ENCODE measurements at regions not wholly inside any gene's neighbourhood (a gene's known extent, or its start where the extent isn't known, plus 50 kb on each side); places are given as distances from the start of the nearest gene placed in this dataset.
"Not testable (repeated sequence)": the region's sequence is repeated elsewhere in the genome, so short reads cannot be mapped to it uniquely, and the experiment has no call there.

DNA sequence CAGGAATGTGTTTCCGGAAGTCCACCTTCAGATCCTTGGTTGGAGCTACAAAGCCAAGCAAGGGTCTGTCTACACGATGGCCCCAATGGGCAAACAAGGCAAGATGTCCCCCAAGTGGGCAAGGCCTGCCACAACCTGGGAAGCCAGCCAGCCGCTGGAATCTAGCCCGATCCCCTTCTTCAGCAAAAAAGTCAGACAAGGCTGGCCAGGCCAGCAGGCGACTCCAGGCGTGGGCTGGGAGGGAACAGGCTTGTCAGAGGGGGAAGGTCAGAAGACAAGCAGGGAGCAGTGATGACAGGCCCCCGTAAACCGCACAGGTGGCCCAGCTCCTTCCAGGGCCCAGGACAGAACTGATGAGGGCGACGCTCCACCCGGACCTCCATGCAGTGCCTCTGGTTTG is 69.7 kb upstream of the WASF3 start:
- Histone ChIP-seq H4K20me1 (ENCODE audit: low read depth, low read length) (no peaks in the 10 kb centered on the region), H3K79me2 (ENCODE audit: insufficient read depth, low read length) (no peaks in the 10 kb centered on the region), H3K27ac (ENCODE audit: low read depth, low read length) (no peak overlapping the region), H3K9me2 (replicated peaks; ENCODE audit: insufficient read depth, low read length) (no peaks in the 10 kb centered on the region), H3K4me2 (ENCODE audit: low read depth, low read length, poor library complexity, severe bottlenecking) (no peak overlapping the region), H3K9me3 (ENCODE audit: insufficient read depth, low read length) (no peaks in the 10 kb centered on the region), H3K4me3 (ENCODE audit: insufficient read depth, low read length, poor library complexity, severe bottlenecking) (no peak overlapping the region), H2AFZ (ENCODE audit: low read depth, low read length, severe bottlenecking) (no peak overlapping the region), H3K27me3 (ENCODE audit: low read length) (no peaks in the 10 kb centered on the region), H3K36me3 (ENCODE audit: low read length) (no peaks in the 10 kb centered on the region), H3F3A (ENCODE audit: insufficient read depth) (no peaks in the 10 kb centered on the region), H3K9ac (ENCODE audit: low read length) (no peak overlapping the region)
- no peak for TF ChIP-seq EZH2phosphoT487 (conservative IDR thresholded peaks at IDR 0.05; ENCODE audit: low read length)
- TF ChIP-seq, protein P1, sequence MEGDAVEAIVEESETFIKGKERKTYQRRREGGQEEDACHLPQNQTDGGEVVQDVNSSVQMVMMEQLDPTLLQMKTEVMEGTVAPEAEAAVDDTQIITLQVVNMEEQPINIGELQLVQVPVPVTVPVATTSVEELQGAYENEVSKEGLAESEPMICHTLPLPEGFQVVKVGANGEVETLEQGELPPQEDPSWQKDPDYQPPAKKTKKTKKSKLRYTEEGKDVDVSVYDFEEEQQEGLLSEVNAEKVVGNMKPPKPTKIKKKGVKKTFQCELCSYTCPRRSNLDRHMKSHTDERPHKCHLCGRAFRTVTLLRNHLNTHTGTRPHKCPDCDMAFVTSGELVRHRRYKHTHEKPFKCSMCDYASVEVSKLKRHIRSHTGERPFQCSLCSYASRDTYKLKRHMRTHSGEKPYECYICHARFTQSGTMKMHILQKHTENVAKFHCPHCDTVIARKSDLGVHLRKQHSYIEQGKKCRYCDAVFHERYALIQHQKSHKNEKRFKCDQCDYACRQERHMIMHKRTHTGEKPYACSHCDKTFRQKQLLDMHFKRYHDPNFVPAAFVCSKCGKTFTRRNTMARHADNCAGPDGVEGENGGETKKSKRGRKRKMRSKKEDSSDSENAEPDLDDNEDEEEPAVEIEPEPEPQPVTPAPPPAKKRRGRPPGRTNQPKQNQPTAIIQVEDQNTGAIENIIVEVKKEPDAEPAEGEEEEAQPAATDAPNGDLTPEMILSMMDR (IDR thresholded peaks at IDR 0.05; ENCODE audit: insufficient read depth, low read length, poor library complexity, severe bottlenecking): no peak

DNA sequence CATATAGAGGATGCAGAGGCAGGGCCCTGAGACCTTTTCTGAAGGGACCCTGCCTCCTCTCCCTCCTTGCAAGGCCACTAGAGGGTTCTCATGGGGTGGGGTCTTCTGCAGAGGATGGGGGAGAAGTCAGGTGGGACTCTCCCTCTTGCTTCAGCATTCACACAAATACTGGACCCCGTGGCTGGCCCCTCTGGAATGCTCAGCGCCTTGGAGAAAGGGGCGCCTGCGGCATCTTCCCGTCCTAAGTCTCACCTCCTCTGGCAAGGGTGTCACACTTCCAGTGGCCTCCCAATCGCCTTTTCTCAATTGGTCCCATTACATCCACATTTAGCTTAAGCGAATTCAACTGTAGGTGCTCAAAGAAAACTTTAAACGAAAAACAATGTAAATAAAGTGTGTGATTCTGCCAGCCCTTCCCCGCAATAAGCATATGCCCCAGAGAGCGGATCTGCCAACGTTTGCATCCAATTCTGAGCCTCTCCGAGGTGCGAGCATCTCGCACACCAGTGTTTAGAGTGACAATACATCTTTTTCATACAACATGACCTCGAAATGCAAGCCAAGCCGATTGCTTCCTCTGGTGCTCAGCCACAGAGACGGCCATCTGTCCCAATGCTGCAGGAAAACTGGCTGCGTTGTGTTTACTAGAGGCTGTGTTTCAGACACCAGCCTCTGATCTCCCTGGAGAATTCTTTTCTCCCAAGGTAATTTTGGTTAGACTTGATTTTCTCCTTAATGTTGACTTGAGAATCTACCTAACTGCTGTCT is 69.1 kb upstream of the WASF3 start:
- Histone ChIP-seq H3F3A (ENCODE audit: insufficient read depth) (no peaks in the 10 kb centered on the region), H3K27me3 (ENCODE audit: low read length) (no peaks in the 10 kb centered on the region), H3K4me2 (ENCODE audit: low read depth, low read length, poor library complexity, severe bottlenecking) (no peak overlapping the region), H3K9ac (ENCODE audit: low read length) (no peak overlapping the region), H3K27ac (ENCODE audit: low read depth, low read length) (no peak overlapping the region), H3K36me3 (ENCODE audit: low read length) (no peaks in the 10 kb centered on the region), H3K4me3 (ENCODE audit: insufficient read depth, low read length, poor library complexity, severe bottlenecking) (no peak overlapping the region), H2AFZ (ENCODE audit: low read depth, low read length, severe bottlenecking) (no peak overlapping the region), H3K9me2 (replicated peaks; ENCODE audit: insufficient read depth, low read length) (no peaks in the 10 kb centered on the region), H3K79me2 (ENCODE audit: insufficient read depth, low read length) (no peaks in the 10 kb centered on the region), H3K9me3 (ENCODE audit: insufficient read depth, low read length) (no peaks in the 10 kb centered on the region), H4K20me1 (ENCODE audit: low read depth, low read length) (no peaks in the 10 kb centered on the region)
- TF ChIP-seq, protein P1 (IDR thresholded peaks at IDR 0.05; ENCODE audit: insufficient read depth, low read length, poor library complexity, severe bottlenecking): no peak
- no peak for TF ChIP-seq EZH2phosphoT487 (conservative IDR thresholded peaks at IDR 0.05; ENCODE audit: low read length)

DNA sequence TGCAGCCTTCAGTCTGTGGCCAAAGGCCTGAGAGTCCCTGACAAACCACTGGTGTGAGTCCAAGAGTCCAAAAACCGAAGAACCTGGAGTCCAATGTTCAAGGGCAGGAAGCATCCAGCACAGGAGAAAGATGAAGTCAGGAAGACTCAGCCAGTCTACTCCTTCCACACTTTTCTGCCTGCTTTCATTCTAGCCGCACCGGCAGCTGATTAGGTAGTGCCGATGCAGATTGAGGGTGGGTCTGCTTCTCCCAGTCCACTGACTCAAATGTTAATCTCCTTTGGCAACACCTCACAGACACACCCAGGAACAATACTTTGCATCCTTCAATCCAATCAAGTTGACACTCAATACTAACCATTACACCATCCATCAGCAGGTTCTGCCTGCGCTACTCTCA is 65.2 kb upstream of the WASF3 start:
- H2AFZ ChIP-seq (ENCODE audit: low read depth, low read length, severe bottlenecking); H4K20me1 ChIP-seq (ENCODE audit: low read depth, low read length); H3K9ac ChIP-seq (ENCODE audit: low read length); H3K79me2 ChIP-seq (ENCODE audit: insufficient read depth, low read length); H3K27me3 ChIP-seq (ENCODE audit: low read length); H3F3A ChIP-seq (ENCODE audit: insufficient read depth); H3K4me3 ChIP-seq (ENCODE audit: insufficient read depth, low read length, poor library complexity, severe bottlenecking); H3K36me3 ChIP-seq (ENCODE audit: low read length); H3K4me2 ChIP-seq (ENCODE audit: low read depth, low read length, poor library complexity, severe bottlenecking); H3K9me2 ChIP-seq (replicated peaks; ENCODE audit: insufficient read depth, low read length); H3K9me3 ChIP-seq (ENCODE audit: insufficient read depth, low read length); H3K27ac ChIP-seq (ENCODE audit: low read depth, low read length): not testable (repeated sequence)

DNA sequence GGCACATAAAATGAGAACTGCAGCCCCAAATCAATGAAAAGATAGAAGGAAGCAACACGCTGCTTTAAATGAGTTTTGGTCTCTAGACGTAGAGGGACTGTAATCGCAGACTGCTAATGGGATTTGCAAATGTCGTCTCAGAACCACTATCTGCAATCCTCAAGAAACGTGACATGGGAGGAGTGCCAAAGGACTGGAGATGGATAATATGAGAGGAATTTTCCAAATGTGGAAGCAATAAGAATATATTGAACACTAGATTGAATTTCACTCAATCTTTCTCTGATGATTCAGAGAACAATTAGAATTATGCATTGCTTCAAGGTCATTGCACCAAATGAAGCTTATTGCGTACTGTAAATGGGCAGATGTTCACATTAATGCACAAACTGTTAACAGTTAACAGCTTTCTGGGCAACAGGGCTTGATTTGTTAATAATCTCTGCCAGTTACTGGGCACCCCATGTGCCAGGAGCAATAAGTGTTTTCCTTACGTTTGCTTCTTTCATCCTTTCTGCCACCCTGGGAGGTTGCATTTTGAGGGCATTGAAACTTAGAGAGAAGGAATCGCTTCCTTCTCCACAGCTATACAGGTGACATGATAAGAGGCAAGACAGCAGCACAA is 62.8 kb upstream of the WASF3 start:
- H3K4me3 ChIP-seq (ENCODE audit: insufficient read depth, low read length, poor library complexity, severe bottlenecking): no peak overlapping the region
- no peaks in the 10 kb centered on the region for H3K36me3 ChIP-seq (ENCODE audit: low read length)
- H3K79me2 ChIP-seq (ENCODE audit: insufficient read depth, low read length): no peaks in the 10 kb centered on the region
- no peaks in the 10 kb centered on the region for H3K27me3 ChIP-seq (ENCODE audit: low read length)
- no peak overlapping the region for H3K27ac ChIP-seq (ENCODE audit: low read depth, low read length)
- H2AFZ ChIP-seq (ENCODE audit: low read depth, low read length, severe bottlenecking): no peak overlapping the region
- TF ChIP-seq, protein P1 (IDR thresholded peaks at IDR 0.05; ENCODE audit: insufficient read depth, low read length, poor library complexity, severe bottlenecking): no peak
- no peak for TF ChIP-seq EZH2phosphoT487 (conservative IDR thresholded peaks at IDR 0.05; ENCODE audit: low read length)
- H3K4me2 ChIP-seq (ENCODE audit: low read depth, low read length, poor library complexity, severe bottlenecking): no peak overlapping the region
- H3K9ac ChIP-seq (ENCODE audit: low read length): no peak overlapping the region
- no peaks in the 10 kb centered on the region for H3K9me2 ChIP-seq (replicated peaks; ENCODE audit: insufficient read depth, low read length)
- H3F3A ChIP-seq (ENCODE audit: insufficient read depth): no peaks in the 10 kb centered on the region
- H3K9me3 ChIP-seq (ENCODE audit: insufficient read depth, low read length): no peaks in the 10 kb centered on the region
- no peaks in the 10 kb centered on the region for H4K20me1 ChIP-seq (ENCODE audit: low read depth, low read length)
